IMR-90 (cell line): ENCODE measurements at regions not wholly inside any gene's neighbourhood (a gene's known extent, or its start where the extent isn't known, plus 50 kb on each side); places are given as distances from the start of the nearest gene placed in this dataset.

Experiments used
- ATAC-seq: fragments of 200-7000 bp; cut with Tn5 transposase; 2 replicates; pipeline ENCODE4 v1.9.1; 2020; ENCODE audit warnings: low read depth, mild to moderate bottlenecking, moderate library complexity
- BruUV-seq: library from RNA; stranded (reverse); fragments of 400-500 nt; replicated peaks from 2 replicates; lab custom pipeline; 2021; lab: Mats Ljungman, UMichigan
- CTCF ChIA-PET: fragments of 300-600 bp; formaldehyde crosslinking; extraction: SDS; loops from one replicate; lab custom pipeline; 2021; ENCODE audit warnings: antibody characterized with exemption; lab: Yijun Ruan, JAX
- POLR2A ChIA-PET: fragments of 300-600 bp; sonication (Branson Sonifier 250); formaldehyde crosslinking; loops from one replicate; lab custom pipeline; 2022; ENCODE audit warnings: antibody characterized with exemption; ENCODE audit not compliant: unreplicated experiment; lab: Charles Lee
- DNase-seq: peaks from one replicate; pipeline ENCODE4 v3.0.0; 2013
- H2AFZ ChIP-seq: replicated peaks from 2 replicates; pipeline ENCODE3; 2013; ENCODE audit warnings: low read length, mild to moderate bottlenecking; ENCODE audit not compliant: poor library complexity
- H2AK5ac ChIP-seq: 2 replicates; pipeline ENCODE4 v1.6.1; 2013; ENCODE audit warnings: low read depth, low read length, inconsistent platforms
- H2AK9ac ChIP-seq: replicated peaks from 2 replicates; pipeline ENCODE3; 2013; ENCODE audit warnings: mild to moderate bottlenecking, low read depth, low read length, moderate library complexity; ENCODE audit not compliant: poor library complexity
- H2BK120ac ChIP-seq: 2 replicates; pipeline ENCODE4 v1.6.1; 2013; ENCODE audit warnings: low read depth, low read length, inconsistent platforms
- H2BK15ac ChIP-seq: 3 replicates; pipeline ENCODE4 v1.6.1; 2013; ENCODE audit warnings: low read depth, low read length, inconsistent platforms
- H2BK20ac ChIP-seq: 2 replicates; pipeline ENCODE4 v1.6.1; 2013; ENCODE audit warnings: low read depth, mild to moderate bottlenecking, inconsistent platforms, low read length, moderate library complexity
- H2BK5ac ChIP-seq: 2 replicates; pipeline ENCODE4 v1.6.1; 2013; ENCODE audit warnings: mild to moderate bottlenecking, low read depth, low read length, inconsistent platforms; ENCODE audit not compliant: poor library complexity, severe bottlenecking
- H3K14ac ChIP-seq: replicated peaks from 2 replicates; pipeline ENCODE4 v1.6.1; 2013; ENCODE audit warnings: low read depth, low read length, inconsistent platforms
- H3K18ac ChIP-seq: 2 replicates; pipeline ENCODE4 v1.6.1; 2013; ENCODE audit warnings: low read depth, low read length, control low read depth
- H3K23ac ChIP-seq: 2 replicates; pipeline ENCODE4 v1.6.1; 2013; ENCODE audit warnings: low read depth, low read length, inconsistent platforms
- H3K27ac ChIP-seq: 2 replicates; pipeline ENCODE4 v1.5.1; 2013; ENCODE audit warnings: mild to moderate bottlenecking, control low read depth, low read length; ENCODE audit not compliant: insufficient read depth
- H3K27me3 ChIP-seq: 2 replicates; pipeline ENCODE4 v1.6.1; 2013; ENCODE audit warnings: low read length; ENCODE audit not compliant: control insufficient read depth, insufficient read depth
- H3K36me3 ChIP-seq: 2 replicates; pipeline ENCODE4 v1.6.1; 2013; ENCODE audit warnings: low read length, mixed read lengths; ENCODE audit not compliant: control insufficient read depth, insufficient read depth
- H3K4ac ChIP-seq: 2 replicates; pipeline ENCODE4 v1.6.1; 2013; ENCODE audit warnings: low read depth, low read length, inconsistent platforms
- H3K4me1 ChIP-seq: 2 replicates; pipeline ENCODE4 v1.6.1; 2013; ENCODE audit warnings: low read length, mixed read lengths; ENCODE audit not compliant: control insufficient read depth, insufficient read depth
- H3K4me2 ChIP-seq: 2 replicates; pipeline ENCODE4 v1.6.1; 2013; ENCODE audit warnings: low read depth, mild to moderate bottlenecking, control low read depth, low read length, moderate library complexity
- H3K4me3 ChIP-seq: 2 replicates; pipeline ENCODE4 v1.5.1; 2013; ENCODE audit warnings: low read depth, mild to moderate bottlenecking, control low read depth, low read length, moderate library complexity; ENCODE audit not compliant: insufficient read depth
- H3K56ac ChIP-seq: 2 replicates; pipeline ENCODE4 v1.6.1; 2013; ENCODE audit warnings: low read length, inconsistent platforms; ENCODE audit not compliant: insufficient read depth; ENCODE audit errors: extremely low read depth
- H3K79me1 ChIP-seq, 2 experiments: 2 replicates each; pipeline ENCODE4 v1.6.1; 2013; ENCODE audit warnings: low read length in 2 of 2, inconsistent platforms in 1 of 2, low read depth in 1 of 2
- H3K9ac ChIP-seq: 2 replicates; pipeline ENCODE4 v1.6.1; 2013; ENCODE audit warnings: low read depth, low read length, control low read depth
- H3K9me1 ChIP-seq: 2 replicates; pipeline ENCODE4 v1.6.1; 2013; ENCODE audit warnings: low read length, inconsistent platforms; ENCODE audit not compliant: insufficient read depth
- H3K9me3 ChIP-seq: 2 replicates; pipeline ENCODE4 v1.6.1; 2013; ENCODE audit warnings: low read length; ENCODE audit not compliant: control insufficient read depth, insufficient read depth
- H4K20me1 ChIP-seq: 2 replicates; pipeline ENCODE4 v1.6.1; 2013; ENCODE audit warnings: low read length, inconsistent platforms; ENCODE audit not compliant: insufficient read depth
- H4K5ac ChIP-seq: 2 replicates; pipeline ENCODE4 v1.6.1; 2013; ENCODE audit warnings: mild to moderate bottlenecking, low read depth, low read length, control low read depth
- H4K8ac ChIP-seq, 2 experiments: 2 replicates each; pipeline ENCODE4 v1.6.1; 2013; ENCODE audit warnings: low read depth in 2 of 2, low read length in 2 of 2, control low read depth in 1 of 2, inconsistent platforms in 1 of 2
- H4K91ac ChIP-seq: 2 replicates; pipeline ENCODE4 v1.6.1; 2013; ENCODE audit warnings: low read depth, low read length, inconsistent platforms; ENCODE audit not compliant: insufficient read depth
- CEBPB ChIP-seq: IDR thresholded peaks from 2 replicates; pipeline ENCODE4 v1.6.1; 2012; ENCODE audit warnings: low read depth, low read length, improper control_type of control experiment
- CHD1 ChIP-seq: IDR thresholded peaks from 2 replicates; pipeline ENCODE4 v1.6.1; 2012; ENCODE audit warnings: low read depth, low read length, improper control_type of control experiment
- RFX5 ChIP-seq: IDR thresholded peaks from 2 replicates; pipeline ENCODE4 v1.8.0; 2012; ENCODE audit warnings: low read depth, mild to moderate bottlenecking, low read length, moderate library complexity
- WGBS, 2 experiments: methylation state at CpG; one replicate each; pipeline versions ENCODE4 v1.1.5 to v1.1.7; 2013; ENCODE audit warnings: missing lambda C conversion rate in 2 of 2; ENCODE audit not compliant: insufficient read length in 1 of 2; ENCODE audit errors: extremely low coverage in 2 of 2; 5-methylcytosine and 5-hydroxymethylcytosine counted together
- dilution Hi-C: fragments of 300-500 bp; cut with HindIII; formaldehyde crosslinking; loops from one replicate; pipeline ENCODE4 v1.14.3; 2018; ENCODE audit warnings: low sequenced_read_pairs; ENCODE audit not compliant: unreplicated experiment
- in situ Hi-C: fragments of 300-500 bp; cut with MboI; formaldehyde crosslinking; loops from 3 replicates; pipeline ENCODE4 v1.14.3; 2019; ENCODE audit warnings: low sequenced_read_pairs, inconsistent platforms, mixed read lengths
- intact Hi-C: fragments of 100-400 bp; cut with micrococcal nuclease; formaldehyde crosslinking; loops from 2 replicates; pipeline ENCODE4 v1.10.0; 2022

DNA sequence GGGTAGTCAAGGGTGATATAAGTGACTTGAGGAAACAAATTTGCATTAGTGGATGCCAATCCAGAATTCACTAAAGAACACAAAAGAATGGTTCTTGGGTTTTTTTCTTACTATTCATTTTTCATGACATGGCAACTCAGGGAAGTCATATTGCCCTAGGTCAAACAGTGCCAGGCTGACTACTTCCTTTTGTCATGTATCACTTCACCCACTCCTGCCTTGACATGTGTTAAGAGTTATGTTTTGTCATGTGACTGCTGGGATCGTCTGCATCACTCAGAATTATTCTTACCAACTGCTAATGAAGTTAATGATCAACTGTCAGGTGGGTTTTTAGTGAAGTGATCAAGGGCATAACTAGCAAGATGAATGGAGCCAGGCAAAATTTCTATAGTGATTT, 74.2 kb downstream of the PRORP start:
- Histone ChIP-seq H2AK9ac (no peak overlapping the region), H4K5ac (no peak overlapping the region), H3K14ac (0 out of 2 replicates have a peak overlapping the region, but pooled peaks have one; percentile 31), H4K20me1 (no peaks in the 10 kb centered on the region), H2AK5ac (no peak overlapping the region), H3K9me3 (no peaks in the 10 kb centered on the region), H3K4me1 (peaks cover 5% of the 10 kb centered on the region), H3K4me3 (no peak overlapping the region), H3K56ac (no peak overlapping the region), H2BK20ac (no peak overlapping the region), H3K18ac (no peak overlapping the region; the same call in 1 of the 2 replicates), H2AFZ (no peak overlapping the region), H2BK5ac (no peak overlapping the region), H2BK120ac (no peak overlapping the region), H3K36me3 (no peaks in the 10 kb centered on the region), H3K27me3 (no peaks in the 10 kb centered on the region), H3K23ac (no peak overlapping the region), H3K9me1 (peaks cover 2% of the 10 kb centered on the region; the same call in 1 of the 2 replicates), H3K4me2 (no peak overlapping the region), H3K79me1 (peaks cover 0 to 5% of the 10 kb centered on the region in 2 experiments; a peak in 1 of 4 replicates), H3K4ac (no peak overlapping the region), H4K8ac (no peak overlapping the region), H4K91ac (no peak overlapping the region), H3K27ac (no peak overlapping the region), H2BK15ac (no peak overlapping the region), H3K9ac (no peak overlapping the region)
- intact Hi-C loops: no loop called here
- TF ChIP-seq CHD1 (no peak), CEBPB (no peak), RFX5 (no peak)
- POLR2A ChIA-PET: no interaction called here
- BruUV-seq: no TSS peak
- in situ Hi-C loops: no loop called here
- no CpG with 5 or more reads among the region's 1 CpG for WGBS, 2 experiments
- dilution Hi-C loops: no loop called here
- CTCF ChIA-PET: no interaction called here
- DNase-seq: no peak
- ATAC-seq: peak; percentile 11; the same call in 1 of the 2 replicates
